ENCODE measurements at regions not wholly inside any gene's neighbourhood (a gene's known extent, or its start where the extent isn't known, plus 50 kb on each side); places are given as distances from the start of the nearest gene placed in this dataset.
"Not testable (repeated sequence)": the region's sequence is repeated elsewhere in the genome, so short reads cannot be mapped to it uniquely, and the experiment has no call there.

DNA sequence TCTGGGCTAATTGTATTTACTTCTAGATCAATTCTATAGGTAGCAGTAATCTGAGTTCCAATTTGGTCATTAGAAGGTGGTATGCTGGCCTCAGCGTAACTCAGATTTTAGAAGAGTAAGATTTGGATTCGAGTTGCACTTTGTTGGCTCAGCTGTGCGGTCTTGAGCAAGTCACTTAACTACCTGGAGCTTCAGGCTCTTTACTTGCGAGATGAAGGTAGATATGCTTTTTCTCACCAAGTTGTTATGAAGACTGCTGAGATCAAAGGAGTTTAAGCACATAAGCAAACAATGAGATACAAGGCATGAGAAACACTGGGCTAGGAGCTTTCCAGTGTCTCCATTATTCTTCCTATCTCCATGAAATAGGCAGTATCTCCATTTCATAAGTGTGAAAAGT is 133.8 kb upstream of the RANBP3L start:
- DNase-seq, result no peak

DNA sequence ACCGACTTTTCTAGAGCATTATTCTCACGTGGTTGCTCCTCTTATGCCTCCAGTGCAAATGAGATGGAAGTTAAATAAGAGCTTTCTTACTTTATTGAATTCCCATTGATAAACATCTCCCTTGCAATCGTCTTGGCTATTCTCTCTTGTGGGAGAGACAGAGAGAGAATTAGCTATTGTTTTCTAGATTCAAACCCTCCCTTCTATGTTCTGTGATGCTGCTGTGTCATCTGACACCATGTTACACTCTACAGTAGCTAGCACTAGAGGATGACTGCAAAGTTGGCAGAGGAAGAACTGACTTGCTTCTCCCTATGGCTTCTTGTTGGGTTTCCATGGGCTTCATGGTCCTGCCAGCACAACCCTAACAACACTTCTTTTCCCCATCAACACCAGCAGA is 134.6 kb upstream of the RANBP3L start:
- DNase-seq, result no peak

DNA sequence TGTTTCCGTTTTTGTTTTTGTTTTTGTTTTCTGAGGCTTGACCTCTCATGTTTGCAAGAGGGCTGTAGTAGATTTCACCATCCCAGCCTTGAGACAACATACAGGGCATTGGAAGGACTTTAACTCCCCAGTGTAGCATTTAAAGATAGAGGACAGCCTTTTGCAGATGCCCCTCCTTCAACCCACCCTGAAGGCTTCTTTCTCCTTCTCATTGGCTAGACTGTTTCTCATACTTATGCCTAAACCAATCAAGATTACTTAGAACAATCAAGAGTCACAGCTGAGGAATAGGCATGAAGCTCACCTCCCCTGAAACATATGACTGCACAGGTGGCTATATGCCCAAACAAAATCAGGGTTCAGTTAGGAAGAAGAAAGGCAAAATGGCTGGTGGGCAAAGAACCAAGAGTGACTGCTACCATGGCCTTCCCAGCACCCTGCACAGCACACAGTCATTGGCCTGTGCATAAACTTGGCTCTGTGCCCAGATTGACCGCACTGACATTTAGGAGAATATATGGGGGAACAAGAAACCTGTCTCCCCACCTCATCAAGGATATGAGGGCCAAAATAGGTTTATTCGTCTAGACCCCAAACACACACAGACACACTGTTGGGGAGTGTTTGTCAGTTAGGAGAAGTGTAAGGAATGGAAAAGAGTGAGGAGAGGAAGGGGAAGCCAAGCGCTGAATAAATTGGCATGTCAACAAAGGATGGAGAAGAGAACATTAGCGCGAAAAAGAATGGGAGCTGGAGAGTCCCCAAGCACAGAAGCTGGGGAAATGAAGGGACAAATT is 137.3 kb upstream of the RANBP3L start:
- no peak for DNase-seq

DNA sequence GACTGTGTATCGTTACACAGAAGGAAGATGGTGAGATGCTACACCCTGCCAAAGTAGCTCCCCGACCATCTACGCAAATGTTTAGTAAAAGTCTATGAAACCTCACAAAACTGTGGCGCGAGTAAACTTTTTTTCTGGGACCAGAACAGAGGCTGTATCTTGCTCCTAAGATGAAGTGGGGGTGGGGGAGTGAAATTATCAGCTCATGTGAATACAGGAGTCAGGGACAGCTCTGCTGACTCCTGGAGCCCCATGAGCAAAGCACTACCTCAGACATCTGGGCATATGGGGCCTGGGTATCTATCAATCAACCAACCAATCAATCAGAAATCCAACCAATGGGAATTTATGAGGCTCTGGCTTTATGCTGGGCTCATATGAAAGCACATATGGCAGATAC is 138.6 kb upstream of the RANBP3L start:
- DNase-seq, result no peak

DNA sequence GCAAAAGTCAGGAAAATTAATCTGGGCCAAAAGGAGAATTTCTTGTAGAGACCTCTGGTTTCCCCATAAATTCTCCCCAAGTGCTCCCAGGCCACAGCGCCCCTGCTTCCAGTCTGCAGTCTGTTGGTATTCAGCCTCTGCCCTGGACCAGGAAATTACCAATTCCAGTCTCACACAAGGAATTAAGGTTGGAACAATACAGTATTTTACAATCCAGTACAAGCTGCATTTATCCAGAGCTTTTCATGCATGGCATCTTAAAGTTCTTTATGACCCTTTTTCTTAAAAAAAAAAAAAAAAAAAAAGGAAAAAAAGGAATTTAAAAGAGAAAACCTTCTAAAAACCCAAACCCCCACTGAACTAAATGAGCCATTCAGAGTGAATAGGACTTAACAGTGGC is 139.6 kb upstream of the RANBP3L start:
- DNase-seq, result no peak

DNA sequence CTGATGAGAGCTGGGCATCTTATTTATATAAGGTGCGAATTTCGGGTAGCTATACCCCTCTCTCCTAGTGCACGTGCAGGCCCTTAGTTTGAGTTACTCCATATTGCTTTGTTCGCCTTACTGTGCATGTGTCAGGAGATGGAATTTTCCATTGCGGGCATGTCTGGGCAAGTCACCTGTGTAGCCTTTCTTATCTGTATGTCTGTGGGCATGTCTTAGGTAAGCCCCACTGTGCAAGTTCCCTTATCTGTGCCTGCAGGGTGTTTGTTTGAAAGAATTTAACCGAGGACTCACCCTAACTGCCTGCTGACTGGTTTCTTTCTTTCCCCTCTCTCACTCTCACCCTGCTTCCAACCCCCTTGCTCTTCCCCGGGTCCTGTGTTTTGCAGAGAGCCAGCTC is 140.7 kb upstream of the RANBP3L start:
- DNase-seq, result no peak

DNA sequence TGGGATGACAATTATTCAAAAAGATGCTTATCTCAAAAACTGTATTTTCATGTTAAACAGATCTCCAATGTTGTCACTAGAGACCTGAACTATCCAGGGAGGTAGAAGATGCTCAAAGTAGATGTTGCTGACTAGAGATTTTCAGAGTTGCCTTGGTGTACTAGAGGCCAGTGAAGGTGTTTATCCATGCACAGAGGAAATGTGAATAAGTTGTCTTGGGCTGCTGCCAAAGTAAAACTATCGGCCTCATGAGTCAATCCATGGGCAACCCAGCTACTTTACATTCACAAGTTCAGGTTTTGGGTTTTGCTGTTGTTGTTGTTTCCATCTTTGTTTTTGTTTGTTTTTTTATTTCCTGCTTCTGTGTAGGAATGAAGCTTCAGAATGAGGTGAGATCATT is 141.1 kb upstream of the RANBP3L start:
- DNase-seq, result no peak

DNA sequence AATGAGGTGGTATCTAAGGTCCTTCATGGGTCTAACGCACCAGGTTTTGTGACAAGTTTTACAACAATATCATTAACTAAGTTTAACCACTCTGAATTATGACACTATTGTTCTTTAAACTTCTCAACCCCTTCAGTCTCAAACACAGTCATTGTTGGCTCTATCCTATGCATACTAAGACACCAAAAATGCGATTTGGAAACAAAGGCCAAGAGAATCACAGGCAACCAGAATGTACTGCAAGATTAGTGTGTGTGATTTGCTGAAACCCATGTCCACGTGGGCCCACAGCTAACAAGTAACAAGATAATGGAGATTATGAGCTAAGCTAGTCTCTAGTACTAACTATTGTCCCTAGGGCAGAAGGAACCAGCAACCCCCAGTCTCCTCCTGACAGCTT is 142.2 kb upstream of the RANBP3L start:
- DNase-seq, result no peak

DNA sequence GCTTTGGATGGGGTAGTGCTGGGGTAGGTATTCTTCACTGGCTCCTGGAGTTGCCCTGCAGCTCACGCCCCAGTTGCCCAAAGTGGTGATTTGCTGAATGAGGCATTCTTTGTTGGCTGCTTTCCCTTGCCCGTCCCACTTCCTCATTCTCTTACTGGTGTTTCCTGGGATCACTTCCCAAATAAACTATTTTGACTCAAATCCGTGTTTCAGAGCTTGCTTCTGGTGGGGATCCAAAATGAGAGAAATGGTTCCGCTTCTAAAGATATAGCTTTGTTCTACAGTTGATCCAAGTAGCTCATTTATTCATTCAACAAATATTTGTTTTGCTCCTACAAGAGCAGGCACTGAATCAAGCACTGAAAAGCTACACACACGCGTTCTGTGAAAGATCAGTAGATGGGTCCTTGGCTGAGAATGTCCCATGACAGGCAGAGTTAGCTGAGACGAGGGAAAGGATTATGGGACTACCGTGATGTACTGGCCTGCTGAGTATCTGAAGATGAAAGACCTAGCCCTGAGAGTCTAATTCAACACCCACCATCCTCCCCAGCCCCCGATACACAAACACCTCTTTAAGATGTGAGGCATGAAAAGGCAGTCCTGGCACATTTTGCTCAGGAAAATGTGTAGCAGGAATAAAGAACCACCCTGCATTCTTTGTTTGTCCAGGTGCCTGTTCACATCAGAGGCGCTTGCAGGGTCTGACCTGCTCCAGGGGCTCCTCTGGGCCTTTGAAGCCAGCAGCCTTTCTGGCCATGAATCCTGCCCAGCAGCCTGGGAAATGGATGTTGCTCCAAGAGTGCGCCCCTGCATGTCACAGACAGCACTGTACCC is 143.1 kb upstream of the RANBP3L start:
- no peak for DNase-seq

DNA sequence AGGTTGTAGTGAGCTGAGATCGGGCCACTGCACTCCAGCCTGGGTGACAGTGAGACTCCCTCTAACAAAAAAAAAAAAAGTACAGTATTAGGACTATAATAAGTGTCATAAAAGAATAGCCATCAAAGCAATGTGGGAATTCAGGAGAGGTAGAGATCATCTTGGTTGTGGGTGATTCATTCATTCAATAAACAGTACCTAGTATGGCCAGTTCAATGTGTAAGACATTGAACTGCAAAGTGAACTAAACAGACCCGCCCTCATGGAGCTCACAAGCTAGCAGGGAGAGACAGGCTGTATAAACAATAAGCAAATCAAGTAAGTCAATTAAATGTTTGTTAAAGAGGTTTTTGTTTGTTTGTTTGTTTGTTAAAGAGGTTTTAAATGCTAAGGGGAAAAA is 146.1 kb upstream of the RANBP3L start:
- DNase-seq, result no peak

DNA sequence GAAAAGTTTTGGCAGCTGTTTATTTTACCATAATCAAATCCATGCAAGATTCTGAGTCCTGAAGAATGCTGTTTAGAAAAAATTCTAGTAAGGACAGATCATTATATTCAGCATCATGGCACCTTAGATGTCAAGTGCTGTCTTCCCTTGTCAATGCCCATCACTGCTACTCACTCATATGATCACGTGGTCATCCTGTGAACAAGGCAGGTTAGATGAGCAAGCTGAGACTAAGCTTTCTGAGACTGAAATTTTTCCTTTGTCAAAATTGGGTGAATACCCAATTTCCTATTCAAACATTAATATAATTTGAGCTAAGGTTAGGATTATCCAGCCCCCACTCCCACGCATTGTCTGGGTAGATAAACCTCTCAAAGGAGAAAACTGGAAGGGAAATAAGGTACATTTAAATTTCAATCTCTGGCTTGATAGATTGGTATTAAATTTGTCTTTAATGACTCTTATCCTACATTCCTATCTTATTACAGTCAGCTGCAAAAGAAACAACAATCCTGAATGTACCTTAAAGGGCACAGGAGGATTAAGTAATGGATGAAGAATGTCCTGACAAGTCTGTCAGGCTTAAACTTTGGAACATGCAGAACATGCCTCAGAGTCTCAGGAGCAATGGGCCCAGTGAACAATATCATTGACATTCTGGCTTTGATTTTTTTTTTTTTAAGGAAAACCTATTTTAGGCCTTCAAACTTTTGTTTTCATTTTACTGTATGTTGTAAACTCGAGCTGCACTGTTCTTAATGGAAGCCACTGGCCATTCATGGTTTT is 148.7 kb upstream of the RANBP3L start:
- no peak for DNase-seq

DNA sequence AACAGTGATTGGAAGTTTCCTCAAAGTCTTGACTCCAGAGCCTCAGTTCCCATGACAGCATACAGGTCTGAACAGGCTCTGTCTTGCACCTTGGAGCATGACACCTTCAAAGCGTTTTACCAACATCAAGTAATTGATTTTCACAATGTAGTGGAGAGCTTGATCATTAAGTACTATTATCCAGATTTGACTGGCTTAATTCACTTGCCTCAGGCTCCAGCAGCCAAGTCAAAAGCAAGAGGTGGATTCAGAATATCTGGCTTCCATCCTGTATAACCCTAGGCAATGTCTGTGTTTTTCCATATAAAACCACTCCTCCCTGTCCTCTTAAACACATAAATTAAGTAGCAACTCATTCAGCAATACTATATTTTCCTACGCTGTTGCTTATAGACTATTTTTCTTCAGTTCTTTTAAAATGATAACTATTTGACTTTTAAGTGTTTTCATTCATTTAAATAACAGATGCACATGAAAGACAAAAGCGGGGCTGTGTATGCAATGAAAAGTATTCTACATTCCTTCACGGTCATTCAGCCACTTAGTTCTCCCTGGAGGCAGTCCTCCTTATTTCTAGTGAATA is 150.8 kb upstream of the RANBP3L start:
- no peak for DNase-seq

DNA sequence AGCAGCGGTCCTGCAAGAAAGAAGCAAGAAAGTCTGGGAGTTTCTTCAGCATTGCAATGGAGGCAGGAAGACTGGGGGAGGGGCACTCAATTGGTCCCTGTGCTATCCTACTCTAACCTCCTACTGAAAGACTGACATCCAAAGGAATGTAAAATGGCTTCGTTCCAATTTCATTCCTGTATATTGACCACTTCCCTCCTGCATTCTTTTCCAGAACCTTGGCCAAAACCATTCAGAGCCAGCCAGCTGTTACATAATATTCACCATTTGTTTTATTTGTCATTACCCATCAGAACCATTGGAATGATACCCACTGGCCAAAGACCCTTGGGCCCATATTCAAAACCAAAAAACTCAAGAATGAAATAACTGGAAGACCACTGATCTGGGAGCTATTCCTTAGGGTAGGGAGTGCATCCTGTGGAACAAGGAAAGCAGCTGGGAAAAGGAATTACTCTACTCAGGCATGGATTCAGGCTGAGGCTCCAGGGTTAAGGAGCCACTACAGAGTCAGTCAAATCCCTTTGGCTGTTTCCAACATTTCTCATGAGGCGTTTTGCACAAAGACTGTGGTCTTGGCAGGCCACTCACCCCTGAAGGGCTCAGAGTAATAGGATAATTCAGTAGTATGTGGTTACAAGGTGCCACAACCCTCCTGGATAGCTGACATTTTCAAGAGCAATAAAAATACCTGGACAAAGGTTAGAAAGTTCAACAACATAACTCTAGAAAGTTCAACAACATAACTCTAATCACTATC is 148.7 kb upstream of the SLC1A3 start:
- DNase-seq, result no peak

DNA sequence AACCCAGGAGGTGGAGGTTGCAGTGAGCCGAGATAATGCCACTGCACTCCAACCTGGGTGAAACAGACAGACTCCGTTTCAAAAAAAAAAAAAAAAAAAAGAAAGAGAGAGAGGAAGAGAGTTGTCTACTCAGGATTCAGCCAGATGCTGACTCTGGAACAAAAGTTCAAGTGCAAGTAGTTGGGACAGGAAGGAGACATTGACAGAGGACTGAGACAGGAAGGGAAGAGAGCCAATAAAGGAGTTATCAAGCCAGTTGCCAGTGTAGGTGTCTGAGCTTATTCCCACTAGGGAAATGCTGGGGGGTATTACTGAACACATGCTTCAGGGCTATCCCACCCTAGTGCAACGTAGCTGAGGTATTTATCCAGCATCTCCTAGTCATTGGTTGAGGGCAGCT is 147.7 kb upstream of the SLC1A3 start:
- DNase-seq, result no peak

DNA sequence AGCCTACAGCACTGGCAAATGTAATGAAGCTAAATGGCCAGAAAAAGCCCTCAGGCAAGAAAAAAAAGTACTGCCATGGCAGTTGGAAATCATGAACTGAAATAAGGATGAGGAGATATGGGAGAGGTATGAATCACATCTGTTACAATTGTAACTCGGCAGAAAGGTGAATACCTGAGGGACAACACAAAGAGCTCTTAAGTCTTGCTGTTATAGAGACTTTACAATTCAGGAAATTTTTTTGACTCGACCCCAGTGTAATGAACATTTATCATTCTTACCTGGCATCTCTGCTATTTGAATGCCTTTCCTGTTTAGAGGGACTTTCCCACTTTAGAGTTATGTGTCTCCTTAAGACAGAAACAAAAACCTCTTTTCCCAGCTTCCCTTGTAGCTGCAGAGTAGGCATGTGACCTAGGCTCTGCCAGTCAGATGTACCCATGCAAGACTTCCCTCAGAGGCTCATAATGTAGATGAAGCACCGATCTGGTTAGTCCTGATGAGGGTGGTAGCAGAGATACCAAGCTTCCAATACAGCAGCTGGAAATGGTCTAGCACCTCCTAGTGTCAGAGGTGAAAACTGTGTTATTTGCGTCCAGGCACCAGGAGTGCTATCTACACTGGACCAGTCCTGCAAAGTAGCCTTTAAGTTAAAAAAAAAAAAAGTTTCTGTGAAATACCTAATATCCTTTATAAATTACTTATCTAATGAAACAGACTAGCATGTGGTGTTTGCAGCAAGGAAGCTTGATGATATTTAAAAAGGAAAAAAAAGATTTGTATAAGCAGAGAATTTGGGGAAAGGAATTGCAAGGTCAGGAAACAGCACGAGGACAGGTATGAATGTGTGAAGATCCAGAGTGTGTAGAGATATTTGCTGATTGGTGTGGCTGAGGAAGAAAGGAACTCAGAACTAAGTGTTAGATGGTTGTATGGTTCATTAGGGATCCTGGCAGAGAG is 146.9 kb upstream of the SLC1A3 start:
- no peak for DNase-seq

DNA sequence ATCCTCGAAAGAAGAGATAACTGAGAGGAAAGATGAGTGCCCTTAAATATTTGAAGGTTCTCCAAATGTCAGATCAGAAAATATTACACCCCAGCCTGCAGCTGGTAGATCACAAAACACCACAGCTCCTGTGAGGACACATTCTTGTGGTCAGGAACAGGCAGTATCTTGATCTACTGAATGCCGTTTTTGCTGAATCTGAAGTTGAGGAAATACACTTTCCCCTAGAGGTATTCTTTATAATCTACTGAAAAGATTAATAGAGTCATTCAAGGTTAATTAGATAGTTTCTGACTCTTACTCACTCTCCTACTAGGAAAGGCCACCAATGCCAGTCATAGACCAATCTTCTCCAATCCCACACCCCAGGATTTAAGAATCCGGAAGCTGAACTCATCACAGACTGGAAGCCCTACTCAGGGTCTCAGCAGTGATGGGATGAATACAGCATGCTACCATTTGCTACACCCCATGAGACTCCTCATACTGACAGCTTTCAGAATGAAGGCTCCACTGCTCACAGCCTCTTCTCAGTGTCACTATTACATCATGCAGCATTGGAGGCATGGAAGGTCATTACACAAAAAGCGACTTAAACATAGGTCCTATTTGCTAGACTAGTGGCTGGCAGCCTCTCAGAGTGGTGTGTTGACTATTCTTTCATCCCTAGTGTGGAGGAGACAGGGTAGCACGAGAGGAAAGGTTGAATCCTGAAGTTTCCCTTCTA is 143.9 kb upstream of the SLC1A3 start:
- DNase-seq, result no peak

DNA sequence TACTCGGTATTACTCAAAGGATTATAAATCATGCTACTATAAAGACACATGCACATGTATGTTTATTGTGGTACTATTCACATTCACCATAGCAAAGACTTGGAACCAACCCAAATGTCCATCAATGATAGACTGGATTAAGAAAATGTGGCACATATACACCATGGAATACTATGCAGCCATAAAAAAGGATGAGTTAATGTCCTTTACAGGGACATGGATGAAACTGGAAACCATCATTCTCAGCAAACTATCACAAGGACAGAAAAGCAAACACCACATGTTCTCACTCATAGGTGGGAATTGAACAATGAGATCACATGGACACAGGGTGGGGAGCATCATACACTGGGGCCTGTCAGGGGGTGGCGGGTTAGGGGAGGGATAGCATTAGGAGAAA is 130.5 kb upstream of the SLC1A3 start:
- DNase-seq, result not testable (repeated sequence)

DNA sequence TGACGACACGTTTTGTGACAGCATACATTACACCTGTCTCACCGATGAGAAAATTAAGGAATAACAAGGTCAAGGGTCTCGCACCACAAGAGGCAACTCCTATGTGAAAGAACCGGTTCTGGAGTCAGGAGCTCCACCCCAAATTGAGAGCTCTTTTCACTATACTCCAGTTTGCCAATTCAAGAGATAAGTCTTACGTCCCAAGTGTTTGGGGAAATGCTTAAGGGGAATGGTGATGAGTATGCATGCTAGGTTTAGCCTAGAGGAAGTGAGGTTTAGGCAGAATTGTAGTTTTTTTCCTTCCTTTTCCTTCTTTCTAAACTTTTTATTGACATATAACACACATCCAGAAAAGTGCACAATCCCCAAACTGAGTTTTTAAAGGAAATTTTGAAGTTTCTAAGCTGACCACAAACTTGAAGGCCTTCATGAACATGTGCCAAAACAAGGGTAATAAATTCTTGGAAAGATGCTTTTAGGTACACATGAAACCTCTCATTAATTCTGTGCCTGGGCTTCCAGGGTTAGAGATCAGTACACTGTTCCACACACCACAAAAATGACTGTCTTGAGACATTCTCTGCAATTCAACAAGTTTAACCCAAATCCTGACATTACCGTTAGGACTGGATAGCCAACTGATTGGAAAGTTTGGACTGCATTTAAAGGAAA is 127.6 kb upstream of the SLC1A3 start:
- DNase-seq, result no peak

DNA sequence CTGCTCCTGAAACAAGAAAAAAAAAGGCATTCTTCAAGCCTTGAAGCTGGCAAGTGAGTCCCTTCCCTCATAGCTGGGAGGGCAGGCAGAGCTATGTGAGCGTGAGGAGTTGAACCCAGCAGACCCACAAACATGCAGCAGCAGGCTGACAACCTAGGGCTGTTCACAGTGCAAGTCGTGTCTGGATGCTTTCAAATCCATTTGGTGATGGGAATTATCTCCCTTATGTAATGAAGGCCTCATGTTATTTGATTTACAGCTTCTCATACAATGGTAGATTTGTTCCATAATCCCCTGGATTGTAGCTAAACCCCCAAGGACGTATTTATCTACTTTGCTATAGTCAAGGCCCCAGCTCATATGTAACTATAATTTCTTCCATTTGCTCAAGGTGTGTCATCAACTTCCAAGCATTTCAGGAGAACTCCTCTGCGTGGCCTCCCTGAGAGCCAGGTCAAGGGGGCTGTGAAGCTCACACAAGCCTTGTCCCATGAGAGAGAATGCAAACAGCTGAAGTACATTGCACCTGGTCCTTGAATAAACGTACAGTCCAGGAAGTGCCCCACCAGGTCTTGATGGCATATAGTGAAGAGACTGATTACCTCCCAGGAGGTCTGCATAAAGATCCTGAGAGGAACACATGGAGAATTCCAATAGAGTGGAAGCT is 124.8 kb upstream of the SLC1A3 start:
- no peak for DNase-seq
